ENCODE measurements at regions not wholly inside any gene's neighbourhood (a gene's known extent, or its start where the extent isn't known, plus 50 kb on each side); places are given as distances from the start of the nearest gene placed in this dataset.

DNA sequence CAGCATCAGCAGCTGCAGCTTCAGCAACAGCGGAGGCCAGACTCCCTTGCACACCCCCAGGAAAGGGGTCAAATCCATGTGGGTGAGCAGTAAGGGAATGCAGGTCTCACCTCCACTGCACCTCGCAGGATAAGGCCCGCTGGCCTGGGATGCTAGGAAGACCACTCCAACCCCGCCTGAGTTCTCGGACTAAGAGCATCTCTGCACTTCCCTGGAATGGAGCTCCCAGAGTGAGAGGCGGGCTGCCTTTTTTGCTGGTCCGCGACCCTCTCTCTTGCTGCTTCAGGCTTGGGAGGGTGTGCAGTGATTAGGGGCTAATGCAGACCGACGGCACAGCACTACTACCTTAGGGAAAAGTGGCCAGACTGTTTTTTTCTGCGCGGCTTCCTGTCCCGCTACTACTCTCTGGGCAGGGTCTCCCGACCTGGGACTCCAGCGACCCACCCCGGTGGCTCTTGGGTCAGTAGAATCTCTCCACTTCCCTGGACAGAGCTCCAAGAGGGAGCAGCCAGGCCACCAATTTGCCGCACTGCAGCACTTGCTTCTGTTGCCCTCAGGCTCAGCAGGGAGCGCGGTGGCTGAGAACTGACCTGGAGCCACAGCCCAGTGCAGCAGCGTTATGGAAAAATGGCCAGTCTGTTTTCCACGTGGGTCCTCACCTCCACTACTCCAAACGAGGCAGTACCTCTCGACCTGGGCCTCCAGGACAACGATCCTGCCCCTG, 480.4 kb downstream of the CDH8 start:
- no peaks in the 10 kb centered on the region for H3K27me3 ChIP-seq (ENCODE audit: control insufficient read depth, insufficient read depth, low read length)
- WGBS (ENCODE audit: insufficient coverage, insufficient read length) = no CpG with 5 or more reads among the region's 24 CpGs
- no peaks in the 10 kb centered on the region for H3K4me1 ChIP-seq (ENCODE audit: control insufficient read depth, insufficient read depth, low read length)
- DNase-seq (ENCODE audit: low read depth, low spot score) = no peak
- H3K27ac ChIP-seq (ENCODE audit: low read length) = no peak overlapping the region
- no peaks in the 10 kb centered on the region for H3K9me3 ChIP-seq (ENCODE audit: control insufficient read depth, insufficient read depth, low read length)
- no peaks in the 10 kb centered on the region for H3K36me3 ChIP-seq (ENCODE audit: control insufficient read depth, insufficient read depth, low read length)
- no peak overlapping the region for H3K4me3 ChIP-seq (ENCODE audit: low read length)

DNA sequence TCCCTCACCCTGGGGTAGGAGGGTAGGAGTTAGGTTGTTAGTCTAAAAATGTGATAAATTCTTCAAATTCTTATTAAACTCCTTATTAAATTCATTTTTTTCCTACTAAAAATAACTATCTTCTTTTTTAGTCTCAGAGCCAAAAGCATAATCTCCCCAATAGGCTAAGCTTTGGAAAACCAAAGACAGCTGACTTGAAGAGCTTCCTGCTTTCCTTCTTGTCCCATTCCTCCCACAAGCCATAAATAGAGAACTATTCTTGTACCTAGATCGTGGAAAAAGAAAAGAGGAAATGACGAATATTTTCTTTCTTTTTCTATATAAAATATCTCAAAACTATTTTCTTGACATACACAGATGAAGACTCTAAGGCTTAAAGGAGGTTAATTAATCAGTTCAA, 486.9 kb downstream of the CDH8 start:
- H3K27ac ChIP-seq (ENCODE audit: low read length) = no peak overlapping the region
- no peak overlapping the region for H3K4me3 ChIP-seq (ENCODE audit: low read length)
- H3K36me3 ChIP-seq (ENCODE audit: control insufficient read depth, insufficient read depth, low read length) = no peaks in the 10 kb centered on the region
- H3K9me3 ChIP-seq (ENCODE audit: control insufficient read depth, insufficient read depth, low read length) = no peaks in the 10 kb centered on the region
- DNase-seq (ENCODE audit: low read depth, low spot score) = no peak
- no peaks in the 10 kb centered on the region for H3K27me3 ChIP-seq (ENCODE audit: control insufficient read depth, insufficient read depth, low read length)
- no peaks in the 10 kb centered on the region for H3K4me1 ChIP-seq (ENCODE audit: control insufficient read depth, insufficient read depth, low read length)
- WGBS (ENCODE audit: insufficient coverage, insufficient read length) = no CpG with 5 or more reads among the region's 2 CpGs

DNA sequence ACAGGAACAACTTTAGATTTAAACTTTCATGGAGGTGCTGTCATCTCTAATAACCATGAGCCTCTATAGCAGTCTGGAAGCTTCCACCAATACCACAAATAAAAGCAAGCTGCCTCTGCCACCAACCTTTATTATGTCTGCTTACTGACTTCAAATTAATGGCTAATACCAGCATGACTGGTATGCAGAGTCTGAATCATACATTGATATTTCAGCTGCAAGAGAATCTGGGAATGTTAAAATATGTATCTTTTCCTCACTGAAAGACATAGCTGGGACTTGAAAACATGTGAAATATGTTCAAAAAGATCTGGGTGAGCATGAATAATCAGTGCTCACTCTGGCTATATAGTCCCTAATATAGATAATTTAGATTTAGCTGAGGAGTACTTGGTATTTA, 488.6 kb downstream of the CDH8 start:
- H3K27me3 ChIP-seq (ENCODE audit: control insufficient read depth, insufficient read depth, low read length) = no peaks in the 10 kb centered on the region
- no peak overlapping the region for H3K27ac ChIP-seq (ENCODE audit: low read length)
- no peaks in the 10 kb centered on the region for H3K9me3 ChIP-seq (ENCODE audit: control insufficient read depth, insufficient read depth, low read length)
- DNase-seq (ENCODE audit: low read depth, low spot score) = no peak
- no peaks in the 10 kb centered on the region for H3K4me1 ChIP-seq (ENCODE audit: control insufficient read depth, insufficient read depth, low read length)
- no peaks in the 10 kb centered on the region for H3K36me3 ChIP-seq (ENCODE audit: control insufficient read depth, insufficient read depth, low read length)
- H3K4me3 ChIP-seq (ENCODE audit: low read length) = no peak overlapping the region

- DNase-seq (ENCODE audit: low read depth, low spot score) = no peak
- Histone ChIP-seq H3K27me3 (ENCODE audit: control insufficient read depth, insufficient read depth, low read length) (no peaks in the 10 kb centered on the region), H3K4me1 (ENCODE audit: control insufficient read depth, insufficient read depth, low read length) (no peaks in the 10 kb centered on the region), H3K4me3 (ENCODE audit: low read length) (no peak overlapping the region), H3K9me3 (ENCODE audit: control insufficient read depth, insufficient read depth, low read length) (no peaks in the 10 kb centered on the region), H3K27ac (ENCODE audit: low read length) (no peak overlapping the region), H3K36me3 (ENCODE audit: control insufficient read depth, insufficient read depth, low read length) (no peaks in the 10 kb centered on the region)
- no CpG with 5 or more reads among the region's 2 CpGs for WGBS (ENCODE audit: insufficient coverage, insufficient read length)
Measured at GRCh38 chr16:61544165-61544564, 492.1 kb downstream of the CDH8 start.

- no peaks in the 10 kb centered on the region for H3K36me3 ChIP-seq (ENCODE audit: control insufficient read depth, insufficient read depth, low read length)
- no peak overlapping the region for H3K27ac ChIP-seq (ENCODE audit: low read length)
- no peaks in the 10 kb centered on the region for H3K9me3 ChIP-seq (ENCODE audit: control insufficient read depth, insufficient read depth, low read length)
- no peak for DNase-seq (ENCODE audit: low read depth, low spot score)
- no peak overlapping the region for H3K4me3 ChIP-seq (ENCODE audit: low read length)
- H3K4me1 ChIP-seq (ENCODE audit: control insufficient read depth, insufficient read depth, low read length) = no peaks in the 10 kb centered on the region
- H3K27me3 ChIP-seq (ENCODE audit: control insufficient read depth, insufficient read depth, low read length) = no peaks in the 10 kb centered on the region
- WGBS (ENCODE audit: insufficient coverage, insufficient read length) = no CpG with 5 or more reads among the region's 3 CpGs
Measured at GRCh38 chr16:61540216-61540615, 496.0 kb downstream of the CDH8 start.

DNA sequence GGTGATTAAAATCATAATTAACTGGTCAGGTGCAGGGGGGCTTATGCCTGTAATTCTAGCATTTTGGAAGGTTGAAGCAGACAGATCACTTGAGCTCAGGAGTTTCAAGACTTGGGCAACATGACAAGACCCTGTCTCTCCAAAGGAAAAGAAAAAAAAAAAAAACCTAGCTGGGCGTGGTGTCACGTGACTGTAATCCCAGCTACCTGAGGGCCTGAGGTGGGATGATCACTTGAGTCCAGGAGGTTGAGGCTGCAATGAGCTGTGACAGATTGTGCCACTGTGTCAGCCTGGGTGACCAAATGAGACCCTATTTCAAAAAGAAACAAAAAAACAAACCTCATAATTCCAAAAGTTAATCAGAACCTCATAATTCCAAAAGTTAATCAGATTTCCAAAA, 505.5 kb downstream of the CDH8 start:
- Histone ChIP-seq H3K36me3 (ENCODE audit: control insufficient read depth, insufficient read depth, low read length) (no peaks in the 10 kb centered on the region), H3K4me3 (ENCODE audit: low read length) (no peak overlapping the region), H3K4me1 (ENCODE audit: control insufficient read depth, insufficient read depth, low read length) (no peaks in the 10 kb centered on the region), H3K27me3 (ENCODE audit: control insufficient read depth, insufficient read depth, low read length) (no peaks in the 10 kb centered on the region), H3K27ac (ENCODE audit: low read length) (no peak overlapping the region), H3K9me3 (ENCODE audit: control insufficient read depth, insufficient read depth, low read length) (no peaks in the 10 kb centered on the region)
- DNase-seq (ENCODE audit: low read depth, low spot score) = no peak
- WGBS (ENCODE audit: insufficient coverage, insufficient read length) = no CpG with 5 or more reads among the region's 2 CpGs

DNA sequence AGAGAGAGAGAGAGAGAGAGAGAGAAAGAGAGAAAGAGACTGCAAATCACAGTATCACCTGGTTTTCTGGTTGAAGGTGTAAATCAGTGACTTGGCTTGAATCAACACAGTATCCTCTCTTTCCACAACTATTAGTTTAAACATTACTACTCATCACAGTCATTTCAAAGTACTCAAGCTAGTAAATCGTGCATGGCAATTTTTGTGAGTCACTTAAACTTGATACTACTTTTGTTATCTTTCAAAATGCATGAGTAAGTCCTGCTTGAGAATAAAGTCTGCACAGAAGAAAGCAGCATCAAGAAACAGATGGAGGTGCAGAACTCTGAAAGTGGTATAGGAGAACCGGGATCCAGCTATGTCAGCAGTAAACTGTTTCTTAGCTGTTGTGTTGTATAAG, 535.4 kb downstream of the CDH8 start:
- H3K27ac ChIP-seq (ENCODE audit: low read length) = no peak overlapping the region
- WGBS (ENCODE audit: insufficient coverage, insufficient read length) = no CpG with 5 or more reads among the region's 2 CpGs
- H3K27me3 ChIP-seq (ENCODE audit: control insufficient read depth, insufficient read depth, low read length) = no peaks in the 10 kb centered on the region
- no peaks in the 10 kb centered on the region for H3K4me1 ChIP-seq (ENCODE audit: control insufficient read depth, insufficient read depth, low read length)
- H3K36me3 ChIP-seq (ENCODE audit: control insufficient read depth, insufficient read depth, low read length) = no peaks in the 10 kb centered on the region
- DNase-seq (ENCODE audit: low read depth, low spot score) = no peak
- H3K4me3 ChIP-seq (ENCODE audit: low read length) = no peak overlapping the region
- no peaks in the 10 kb centered on the region for H3K9me3 ChIP-seq (ENCODE audit: control insufficient read depth, insufficient read depth, low read length)

DNA sequence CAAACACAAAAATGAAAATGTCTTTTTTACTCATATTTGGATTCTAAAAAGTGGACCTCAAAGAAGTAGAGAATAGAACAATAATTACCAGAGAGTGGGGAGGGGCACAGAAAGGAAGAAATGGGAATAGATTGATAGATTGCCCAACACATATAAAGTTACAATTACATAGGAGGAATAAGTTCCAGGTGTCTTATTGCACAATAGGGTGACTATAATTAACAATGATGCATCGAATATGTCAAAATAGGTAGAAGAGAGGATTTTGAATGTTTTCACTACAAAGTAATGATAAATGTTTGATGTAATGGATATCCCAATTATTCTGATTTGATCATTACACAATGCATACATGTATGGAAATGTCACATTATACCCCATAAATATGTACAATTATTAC, 556.0 kb downstream of the CDH8 start:
- H3K4me3 ChIP-seq (ENCODE audit: low read length) = no peak overlapping the region
- no CpG with 5 or more reads among the region's 1 CpG for WGBS (ENCODE audit: insufficient coverage, insufficient read length)
- no peak overlapping the region for H3K27ac ChIP-seq (ENCODE audit: low read length)
- no peaks in the 10 kb centered on the region for H3K27me3 ChIP-seq (ENCODE audit: control insufficient read depth, insufficient read depth, low read length)
- DNase-seq (ENCODE audit: low read depth, low spot score) = no peak
- H3K36me3 ChIP-seq (ENCODE audit: control insufficient read depth, insufficient read depth, low read length) = no peaks in the 10 kb centered on the region
- no peaks in the 10 kb centered on the region for H3K9me3 ChIP-seq (ENCODE audit: control insufficient read depth, insufficient read depth, low read length)
- no peaks in the 10 kb centered on the region for H3K4me1 ChIP-seq (ENCODE audit: control insufficient read depth, insufficient read depth, low read length)

DNA sequence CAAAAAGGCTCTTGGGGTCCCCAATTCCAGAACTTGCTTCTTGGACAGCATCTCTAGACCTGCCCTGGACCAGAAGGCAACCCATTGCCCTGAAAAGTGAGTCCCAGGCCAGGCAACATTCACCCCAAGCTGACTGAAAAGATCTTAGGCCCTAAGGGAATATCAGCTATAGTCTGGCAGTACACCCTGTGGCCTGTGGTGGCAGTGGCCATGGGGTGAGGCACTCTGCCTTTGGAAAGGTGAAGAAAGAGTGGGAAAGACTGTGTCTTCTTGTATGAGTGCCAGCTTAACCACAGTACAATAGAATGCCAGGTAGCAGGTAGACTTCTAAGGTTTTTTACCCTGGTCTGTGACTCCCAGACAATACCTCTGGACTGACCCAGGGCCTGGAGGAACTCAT, 564.5 kb downstream of the CDH8 start:
- no peaks in the 10 kb centered on the region for H3K4me1 ChIP-seq (ENCODE audit: control insufficient read depth, insufficient read depth, low read length)
- H3K27me3 ChIP-seq (ENCODE audit: control insufficient read depth, insufficient read depth, low read length) = no peaks in the 10 kb centered on the region
- H3K36me3 ChIP-seq (ENCODE audit: control insufficient read depth, insufficient read depth, low read length) = no peaks in the 10 kb centered on the region
- no peak for DNase-seq (ENCODE audit: low read depth, low spot score)
- H3K9me3 ChIP-seq (ENCODE audit: control insufficient read depth, insufficient read depth, low read length) = no peaks in the 10 kb centered on the region
- no peak overlapping the region for H3K27ac ChIP-seq (ENCODE audit: low read length)
- no peak overlapping the region for H3K4me3 ChIP-seq (ENCODE audit: low read length)

DNA sequence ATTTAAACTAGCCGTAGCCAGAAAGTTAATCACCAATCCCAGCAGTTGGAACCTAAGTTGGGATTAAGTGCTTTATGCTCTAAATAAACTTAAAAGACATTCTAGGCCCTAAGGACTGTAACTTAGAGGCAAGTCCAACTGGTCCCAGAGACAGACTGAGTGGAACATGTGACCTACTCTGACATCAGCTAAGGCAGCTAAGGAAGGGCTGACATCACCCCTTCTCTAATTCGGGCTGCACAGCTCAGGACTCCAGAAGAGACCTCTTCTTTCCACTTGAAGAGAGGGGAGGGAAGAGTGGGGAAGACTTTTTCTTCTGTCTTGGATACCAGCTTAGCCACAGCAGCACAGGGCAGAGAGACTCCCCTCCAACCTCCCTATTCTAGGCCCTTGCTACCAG, 565.2 kb downstream of the CDH8 start:
- no peaks in the 10 kb centered on the region for H3K9me3 ChIP-seq (ENCODE audit: control insufficient read depth, insufficient read depth, low read length)
- H3K27ac ChIP-seq (ENCODE audit: low read length) = no peak overlapping the region
- no peaks in the 10 kb centered on the region for H3K4me1 ChIP-seq (ENCODE audit: control insufficient read depth, insufficient read depth, low read length)
- no peaks in the 10 kb centered on the region for H3K36me3 ChIP-seq (ENCODE audit: control insufficient read depth, insufficient read depth, low read length)
- DNase-seq (ENCODE audit: low read depth, low spot score) = no peak
- H3K4me3 ChIP-seq (ENCODE audit: low read length) = no peak overlapping the region
- no peaks in the 10 kb centered on the region for H3K27me3 ChIP-seq (ENCODE audit: control insufficient read depth, insufficient read depth, low read length)
- WGBS (ENCODE audit: insufficient coverage, insufficient read length) = no CpG with 5 or more reads among the region's 2 CpGs

GRCh38 chr16:61465285-61465684, 571.0 kb downstream of the CDH8 start:
- Histone ChIP-seq H3K4me3 (ENCODE audit: low read length) (no peak overlapping the region), H3K4me1 (ENCODE audit: control insufficient read depth, insufficient read depth, low read length) (no peaks in the 10 kb centered on the region), H3K27ac (ENCODE audit: low read length) (no peak overlapping the region), H3K9me3 (ENCODE audit: control insufficient read depth, insufficient read depth, low read length) (no peaks in the 10 kb centered on the region), H3K36me3 (ENCODE audit: control insufficient read depth, insufficient read depth, low read length) (no peaks in the 10 kb centered on the region), H3K27me3 (ENCODE audit: control insufficient read depth, insufficient read depth, low read length) (no peaks in the 10 kb centered on the region)
- WGBS (ENCODE audit: insufficient coverage, insufficient read length) = no CpG with 5 or more reads among the region's 3 CpGs
- no peak for DNase-seq (ENCODE audit: low read depth, low spot score)
